ENCODE measurements at regions not wholly inside any gene's neighbourhood (a gene's known extent, or its start where the extent isn't known, plus 50 kb on each side); places are given as distances from the start of the nearest gene placed in this dataset.

GRCh38 chr6:94389218-94389617 lies 969.9 kb upstream of the EPHA7 start:
- no peak for TF ChIP-seq POLR2AphosphoS5 (IDR thresholded peaks at IDR 0.05)
- TF ChIP-seq POLR2A (IDR thresholded peaks at IDR 0.05) = no peak
- no peak for TF ChIP-seq EP300 (IDR thresholded peaks at IDR 0.05)
- TF ChIP-seq, protein P1, sequence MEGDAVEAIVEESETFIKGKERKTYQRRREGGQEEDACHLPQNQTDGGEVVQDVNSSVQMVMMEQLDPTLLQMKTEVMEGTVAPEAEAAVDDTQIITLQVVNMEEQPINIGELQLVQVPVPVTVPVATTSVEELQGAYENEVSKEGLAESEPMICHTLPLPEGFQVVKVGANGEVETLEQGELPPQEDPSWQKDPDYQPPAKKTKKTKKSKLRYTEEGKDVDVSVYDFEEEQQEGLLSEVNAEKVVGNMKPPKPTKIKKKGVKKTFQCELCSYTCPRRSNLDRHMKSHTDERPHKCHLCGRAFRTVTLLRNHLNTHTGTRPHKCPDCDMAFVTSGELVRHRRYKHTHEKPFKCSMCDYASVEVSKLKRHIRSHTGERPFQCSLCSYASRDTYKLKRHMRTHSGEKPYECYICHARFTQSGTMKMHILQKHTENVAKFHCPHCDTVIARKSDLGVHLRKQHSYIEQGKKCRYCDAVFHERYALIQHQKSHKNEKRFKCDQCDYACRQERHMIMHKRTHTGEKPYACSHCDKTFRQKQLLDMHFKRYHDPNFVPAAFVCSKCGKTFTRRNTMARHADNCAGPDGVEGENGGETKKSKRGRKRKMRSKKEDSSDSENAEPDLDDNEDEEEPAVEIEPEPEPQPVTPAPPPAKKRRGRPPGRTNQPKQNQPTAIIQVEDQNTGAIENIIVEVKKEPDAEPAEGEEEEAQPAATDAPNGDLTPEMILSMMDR (IDR thresholded peaks at IDR 0.05) = no peak
